GM12892 (cell line): ENCODE measurements at regions not wholly inside any gene's neighbourhood (a gene's known extent, or its start where the extent isn't known, plus 50 kb on each side); places are given as distances from the start of the nearest gene placed in this dataset.

Experiments
- DNase-seq: peaks from one replicate; pipeline ENCODE4 v3.0.0; 2011; ENCODE audit not compliant: insufficient read length
- FAIRE-seq: peaks from 2 replicates; lab custom pipeline; 2011; peaks lifted over from hg19 to GRCh38; lab: Jason Lieb, UNC
- POLR2A ChIP-seq: IDR thresholded peaks from 2 replicates; pipeline ENCODE4 v1.6.1; 2011; ENCODE audit warnings: low read depth, low read length, control low read depth
- POLR2AphosphoS5 ChIP-seq: IDR thresholded peaks from 2 replicates; pipeline ENCODE4 v1.6.1; 2011; ENCODE audit warnings: low read depth, low read length, control low read depth
- TAF1 ChIP-seq: IDR thresholded peaks from 2 replicates; pipeline ENCODE4 v1.6.1; 2011; ENCODE audit warnings: low read depth, mild to moderate bottlenecking, control low read depth, low read length, borderline replicate concordance

GRCh38 chr6:170111816-170112582 lies 178.9 kb downstream of the DLL1 start:
- DNase-seq (no peak), FAIRE-seq (no peak)
- no peak for TF ChIP-seq POLR2A
- TF ChIP-seq POLR2AphosphoS5, result no peak
- TF ChIP-seq TAF1, result no peak

DNA sequence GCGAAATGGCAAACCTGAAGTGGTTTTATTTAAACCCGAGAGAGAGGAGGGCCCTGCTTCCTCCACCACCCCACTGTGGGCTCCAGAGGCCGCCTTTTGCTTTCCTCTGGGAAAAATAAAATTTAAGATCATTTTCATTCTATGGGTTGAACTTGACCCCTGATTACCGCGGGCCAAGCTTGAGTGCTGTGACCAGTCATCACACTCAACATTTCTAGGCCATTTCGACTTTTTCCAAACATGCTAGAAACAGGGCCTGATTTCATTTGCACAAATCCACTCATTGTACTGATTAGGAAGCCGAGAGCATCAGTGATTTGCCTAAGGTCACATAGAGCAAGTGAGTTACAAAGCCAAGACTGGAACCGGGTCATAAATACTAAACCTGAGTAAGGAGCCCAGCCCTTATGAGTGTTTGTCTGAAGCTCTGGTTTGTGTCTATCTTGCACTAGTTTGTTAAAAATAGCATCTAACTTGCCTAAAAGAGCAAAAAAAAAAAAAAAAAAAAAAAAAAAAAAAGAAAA lies 179.7 kb downstream of the DLL1 start:
- FAIRE-seq, result no peak

DNA sequence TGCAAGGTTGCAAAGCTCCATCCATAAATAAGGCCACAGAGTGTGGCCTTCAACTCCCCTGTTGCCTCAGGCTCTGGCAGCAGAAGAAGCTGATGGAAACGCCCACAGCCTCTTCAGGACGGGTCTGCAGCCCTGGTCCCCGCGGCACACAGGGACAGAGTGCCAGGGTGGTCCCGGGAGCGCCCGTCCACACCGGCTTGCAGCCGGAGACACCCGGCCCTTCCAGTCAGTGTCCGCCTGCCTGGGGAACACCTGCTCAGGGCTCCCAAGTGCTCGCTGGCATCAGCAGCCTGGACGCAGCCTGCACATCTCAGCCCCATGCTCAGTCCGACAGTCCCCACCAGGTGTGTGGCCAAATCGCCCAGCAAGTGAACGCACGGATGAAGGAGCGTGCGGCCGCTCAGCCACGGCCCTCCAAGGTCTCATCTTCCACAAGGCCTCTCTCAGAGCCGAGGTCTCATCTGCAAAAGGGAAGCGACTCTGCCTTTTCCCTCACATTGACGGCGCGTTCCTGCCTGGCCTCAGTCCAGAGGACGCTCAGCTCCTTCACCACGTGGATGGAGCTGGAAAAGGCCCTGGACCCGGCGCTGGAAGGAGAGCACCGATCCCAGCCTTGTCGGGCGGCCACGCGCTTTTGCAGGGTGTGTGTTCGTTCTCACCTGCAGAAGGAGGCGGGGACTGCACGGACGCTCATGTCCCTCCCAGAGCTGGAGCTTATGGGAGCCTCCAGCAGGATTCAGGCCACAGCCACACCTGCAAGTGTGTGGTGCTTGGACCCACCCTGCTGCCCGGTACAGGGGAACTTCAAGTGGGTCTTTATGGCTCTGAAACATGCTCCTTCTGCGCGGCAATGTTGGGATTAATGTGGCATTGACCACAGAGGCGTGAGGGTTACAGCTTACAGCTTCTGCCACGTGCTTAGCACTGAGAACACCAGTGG lies 180.4 kb downstream of the DLL1 start:
- DNase-seq, result no peak
- FAIRE-seq, result no peak
- TF ChIP-seq POLR2A, result no peak
- no peak for TF ChIP-seq POLR2AphosphoS5
- no peak for TF ChIP-seq TAF1

More for the DNA sequence above, 179.7 kb downstream of the DLL1 start:
- TF ChIP-seq POLR2A, result no peak
- TF ChIP-seq POLR2AphosphoS5, result no peak
- TF ChIP-seq TAF1, result no peak
- no peak for DNase-seq

GRCh38 chr6:170108890-170109587 lies 181.8 kb downstream of the DLL1 start:
- TF ChIP-seq POLR2AphosphoS5 (no peak), POLR2A (no peak), TAF1 (no peak)
- no peak for FAIRE-seq

DNA sequence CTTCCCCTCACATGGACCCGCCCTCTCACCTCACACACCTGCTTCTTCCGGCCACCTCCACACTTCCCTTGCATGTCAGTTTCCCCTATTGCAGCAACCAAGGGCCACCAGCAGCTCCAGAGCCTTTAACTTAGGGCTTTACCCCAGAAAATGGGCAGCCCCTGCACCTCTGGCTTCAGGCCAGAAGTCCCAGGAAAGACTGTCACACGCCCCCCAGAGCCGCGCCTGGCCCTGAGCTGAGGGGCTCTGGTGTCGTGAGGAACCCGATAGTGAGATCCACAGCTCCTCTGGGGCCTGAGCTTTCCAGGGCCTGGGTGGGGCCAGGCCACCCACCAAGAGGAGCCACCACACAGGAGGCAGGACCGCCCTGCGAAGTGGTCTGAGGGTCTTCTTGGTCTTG lies 182.4 kb downstream of the DLL1 start:
- DNase-seq (no peak), FAIRE-seq (no peak)
- TF ChIP-seq POLR2AphosphoS5, result no peak
- TF ChIP-seq POLR2A, result no peak
- no peak for TF ChIP-seq TAF1

More at GRCh38 chr6:170108890-170109587, 181.8 kb downstream of the DLL1 start:
- no peak for DNase-seq

- TF ChIP-seq POLR2AphosphoS5 (no peak), POLR2A (no peak), TAF1 (no peak)
- FAIRE-seq (no peak), DNase-seq (no peak)
Observed at GRCh38 chr6:170107606-170108222, 183.2 kb downstream of the DLL1 start.

GRCh38 chr6:170106906-170107525 lies 183.9 kb downstream of the DLL1 start:
- no peak for DNase-seq
- TF ChIP-seq POLR2A, result no peak
- no peak for TF ChIP-seq POLR2AphosphoS5
- no peak for TF ChIP-seq TAF1
- no peak for FAIRE-seq

GRCh38 chr6:170102582-170103481 lies 188.0 kb downstream of the DLL1 start:
- no peak for TF ChIP-seq TAF1
- no peak for TF ChIP-seq POLR2A
- TF ChIP-seq POLR2AphosphoS5, result no peak
- FAIRE-seq (no peak), DNase-seq (no peak)

GRCh38 chr6:170102038-170102437 lies 188.8 kb downstream of the DLL1 start:
- FAIRE-seq (no peak), DNase-seq (no peak)
- TF ChIP-seq POLR2A, result no peak
- no peak for TF ChIP-seq POLR2AphosphoS5
- TF ChIP-seq TAF1, result no peak
